ENCODE measurements at regions not wholly inside any gene's neighbourhood (a gene's known extent, or its start where the extent isn't known, plus 50 kb on each side); places are given as distances from the start of the nearest gene placed in this dataset.

- Histone ChIP-seq H3K27ac (no peak overlapping the region), H3K36me3 (no peaks in the 10 kb centered on the region), H3K4me1 (no peaks in the 10 kb centered on the region), H3K9me3 (peaks cover 0 to 7% (median 0%) of the 10 kb centered on the region in 3 donors), H3K4me3 (no peak overlapping the region), H3K27me3 (peaks cover 3% of the 10 kb centered on the region)
- 40% methylated on average over 4 of the region's 4 CpGs; no CpG with 5 or more reads in 1 of the 2 donors for WGBS, 2 donors (ENCODE audit: low coverage in 1 of 2)
- TF ChIP-seq POLR2A (IDR thresholded peaks at IDR 0.05) (no peak), POLR2AphosphoS5 (IDR thresholded peaks at IDR 0.05) (no peak), EP300 (IDR thresholded peaks at IDR 0.05) (no peak), CTCF (IDR thresholded peaks at IDR 0.05) (no peak)
- ATAC-seq = no peak
Observed at GRCh38 chr14:65906344-65906743, 493.8 kb downstream of the FUT8 start.

DNA sequence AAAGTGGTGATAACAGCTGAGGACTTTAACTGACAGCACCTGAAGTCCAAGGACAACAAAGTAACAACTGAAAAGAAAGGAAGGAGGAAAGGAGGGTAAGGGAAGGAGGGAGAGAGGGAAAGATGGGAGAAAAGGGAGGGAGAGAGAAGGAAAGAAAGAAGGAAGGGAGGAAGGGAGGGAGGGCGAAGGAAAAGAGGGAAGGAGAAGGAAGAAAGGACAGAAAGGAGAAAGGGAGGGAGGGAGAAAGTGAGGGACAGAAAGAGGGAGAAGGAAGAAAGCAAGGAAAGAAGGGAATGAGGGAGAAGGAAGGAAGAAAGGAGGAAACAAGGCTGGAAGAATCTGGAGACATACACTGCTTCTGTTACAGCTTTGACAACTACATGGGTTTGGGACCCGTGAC is 494.4 kb downstream of the FUT8 start:
- ATAC-seq = no peak
- TF ChIP-seq CTCF (IDR thresholded peaks at IDR 0.05) = no peak
- no peak for TF ChIP-seq POLR2A (IDR thresholded peaks at IDR 0.05)
- TF ChIP-seq EP300 (IDR thresholded peaks at IDR 0.05) = no peak
- no peak for TF ChIP-seq POLR2AphosphoS5 (IDR thresholded peaks at IDR 0.05)
- H3K36me3 ChIP-seq = no peaks in the 10 kb centered on the region
- WGBS, 2 donors (ENCODE audit: low coverage in 1 of 2) = 74 to 80% methylated on average over 1 to 2 of the region's 2 CpGs
- peaks cover 3% of the 10 kb centered on the region for H3K27me3 ChIP-seq
- H3K27ac ChIP-seq = no peak overlapping the region
- no peaks in the 10 kb centered on the region for H3K4me1 ChIP-seq
- H3K4me3 ChIP-seq = no peak overlapping the region
- peaks cover 0 to under 1% (median 0%) of the 10 kb centered on the region in 3 donors for H3K9me3 ChIP-seq

GRCh38 chr14:65910108-65910786 is 497.7 kb downstream of the FUT8 start:
- no peaks in the 10 kb centered on the region for H3K27me3 ChIP-seq
- no peaks in the 10 kb centered on the region for H3K9me3 ChIP-seq
- H3K36me3 ChIP-seq = no peaks in the 10 kb centered on the region
- H3K4me3 ChIP-seq = no peak overlapping the region
- 39 to 58% methylated on average over 4 of the region's 4 CpGs for WGBS, 2 donors (ENCODE audit: low coverage in 1 of 2)
- TF ChIP-seq POLR2AphosphoS5 (IDR thresholded peaks at IDR 0.05) (no peak), CTCF (IDR thresholded peaks at IDR 0.05) (no peak), POLR2A (IDR thresholded peaks at IDR 0.05) (no peak), EP300 (IDR thresholded peaks at IDR 0.05) (no peak)
- H3K4me1 ChIP-seq = no peaks in the 10 kb centered on the region
- no peak for ATAC-seq
- H3K27ac ChIP-seq = no peak overlapping the region

DNA sequence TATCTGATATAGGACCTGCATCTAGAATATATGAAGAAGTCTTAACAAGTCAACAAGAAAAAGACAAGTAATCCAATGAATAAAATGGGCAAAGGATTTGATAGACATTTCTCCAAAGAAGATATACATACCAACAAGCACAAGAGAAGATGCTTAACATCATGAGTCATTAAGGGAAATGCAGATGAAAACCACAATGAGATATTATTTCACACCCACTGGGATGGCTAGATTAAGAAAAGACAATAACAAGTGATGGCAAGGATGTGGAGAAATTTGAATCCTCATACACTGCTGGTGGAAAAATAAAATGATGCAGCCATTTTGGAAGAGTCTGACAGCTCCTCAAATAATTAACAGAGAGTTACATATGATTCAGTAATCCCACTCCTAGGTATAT is 502.6 kb downstream of the FUT8 start:
- Histone ChIP-seq H3K27ac (no peak overlapping the region), H3K36me3 (no peaks in the 10 kb centered on the region), H3K27me3 (no peaks in the 10 kb centered on the region), H3K9me3 (no peaks in the 10 kb centered on the region), H3K4me1 (no peaks in the 10 kb centered on the region), H3K4me3 (no peak overlapping the region)
- no peak for ATAC-seq
- TF ChIP-seq CTCF (IDR thresholded peaks at IDR 0.05) = no peak
- TF ChIP-seq POLR2A (IDR thresholded peaks at IDR 0.05) = no peak
- TF ChIP-seq EP300 (IDR thresholded peaks at IDR 0.05) = no peak

- Histone ChIP-seq H3K4me1 (no peaks in the 10 kb centered on the region), H3K27ac (no peak overlapping the region), H3K4me3 (no peak overlapping the region), H3K27me3 (no peaks in the 10 kb centered on the region), H3K9me3 (no peaks in the 10 kb centered on the region), H3K36me3 (no peaks in the 10 kb centered on the region)
- no peak for TF ChIP-seq EP300 (IDR thresholded peaks at IDR 0.05)
- no peak for TF ChIP-seq CTCF (IDR thresholded peaks at IDR 0.05)
- no peak for TF ChIP-seq POLR2AphosphoS5 (IDR thresholded peaks at IDR 0.05)
- no peak for ATAC-seq
- WGBS, 2 donors (ENCODE audit: low coverage in 1 of 2) = 83 to 87% methylated on average over 2 of the region's 2 CpGs
Observed at GRCh38 chr14:65916055-65916454, 503.5 kb downstream of the FUT8 start.
